HG03196 (cell line): ENCODE measurements at regions not wholly inside any gene's neighbourhood (a gene's known extent, or its start where the extent isn't known, plus 50 kb on each side); places are given as distances from the start of the nearest gene placed in this dataset.
"Not testable (repeated sequence)": the region's sequence is repeated elsewhere in the genome, so short reads cannot be mapped to it uniquely, and the experiment has no call there.

ENCODE experiments used
- ATAC-seq: cut with Tn5 transposase; IDR thresholded peaks from one replicate; pipeline ENCODE4 v1.9.1; 2021; ENCODE audit not compliant: unreplicated experiment

DNA sequence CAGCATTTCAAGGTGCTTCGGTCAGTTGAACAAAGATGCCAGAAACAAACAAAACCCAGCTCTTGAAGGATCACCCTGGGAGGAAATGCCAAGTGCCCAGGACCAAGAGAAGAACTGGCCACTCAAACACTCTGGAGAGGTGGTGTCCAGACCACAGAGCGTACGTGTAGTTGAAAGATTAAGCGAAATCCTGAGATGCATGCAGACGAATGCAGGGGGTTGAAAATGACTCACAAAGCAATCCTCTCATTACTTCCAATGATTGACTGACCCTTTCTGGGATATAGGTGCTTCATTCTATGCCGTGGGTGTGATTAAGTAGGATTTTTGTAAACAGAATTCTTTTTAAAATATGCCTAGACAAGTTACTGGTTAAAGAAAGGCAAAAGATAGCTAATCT lies 71.5 kb upstream of the ATXN1 start:
- no peak for ATAC-seq

DNA sequence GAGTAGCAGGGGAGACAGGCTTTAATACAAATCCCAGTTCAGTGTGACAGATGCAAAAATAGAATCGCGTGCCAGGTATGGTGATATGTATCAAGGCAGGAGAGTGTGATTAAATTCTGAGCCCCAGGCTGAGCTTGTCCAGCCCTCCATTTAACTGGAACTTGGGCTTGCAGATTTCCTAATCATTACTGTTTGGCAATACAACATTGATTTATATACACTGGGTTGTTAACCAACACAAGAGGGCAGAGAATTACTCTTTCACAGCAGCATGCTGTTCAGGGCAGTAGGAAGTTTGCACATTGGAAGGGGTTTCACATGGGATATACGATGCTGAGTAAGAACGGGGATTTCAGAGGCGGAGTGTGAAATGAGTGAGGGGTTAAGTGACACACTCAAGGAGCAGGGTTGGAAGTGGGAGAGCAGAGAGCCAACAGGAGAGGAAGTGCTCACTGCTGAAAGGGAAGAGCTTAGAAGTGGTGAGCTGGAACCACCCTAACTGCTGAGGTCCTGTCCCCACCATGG lies 70.8 kb upstream of the ATXN1 start:
- no peak for ATAC-seq

DNA sequence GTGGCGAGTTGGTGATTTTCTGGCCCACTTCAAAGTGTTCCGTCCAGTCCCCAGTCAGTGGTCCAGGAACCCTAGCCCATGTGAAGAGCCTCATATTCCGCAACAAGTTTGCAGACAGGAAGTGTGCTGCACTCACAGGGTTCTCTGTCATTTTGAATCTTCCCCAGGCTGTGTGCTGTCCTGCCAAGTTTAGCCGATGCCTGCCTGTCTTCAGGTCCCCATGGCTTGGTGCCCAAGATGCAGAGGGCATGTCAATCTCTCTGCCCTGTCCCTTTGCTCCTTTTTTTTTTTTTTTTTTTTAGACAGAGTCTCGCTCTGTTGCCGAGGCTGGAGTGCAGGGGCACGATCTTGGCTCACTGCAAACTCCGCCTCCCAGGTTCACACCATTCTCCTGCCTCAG lies 69.9 kb upstream of the ATXN1 start:
- no peak for ATAC-seq

DNA sequence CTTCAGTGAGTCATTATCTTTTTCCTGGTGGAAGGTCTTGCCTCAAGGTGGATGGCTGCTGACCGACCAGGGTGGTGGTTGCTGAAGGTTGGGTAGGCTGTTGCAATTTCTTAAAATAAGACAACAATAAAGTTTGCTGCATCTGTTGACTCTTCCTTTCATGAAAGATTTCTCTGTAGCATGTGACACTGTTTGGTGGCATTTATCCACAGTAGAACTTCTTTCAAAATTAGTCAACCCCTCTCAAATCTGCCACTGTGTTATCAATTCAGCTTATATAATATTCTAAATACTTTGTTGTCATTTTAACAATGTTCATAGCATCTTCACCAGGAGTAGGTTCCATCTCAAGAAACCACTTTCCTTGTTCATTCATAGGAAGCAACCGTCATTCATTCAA lies 66.8 kb upstream of the ATXN1 start:
- ATAC-seq: no peak

DNA sequence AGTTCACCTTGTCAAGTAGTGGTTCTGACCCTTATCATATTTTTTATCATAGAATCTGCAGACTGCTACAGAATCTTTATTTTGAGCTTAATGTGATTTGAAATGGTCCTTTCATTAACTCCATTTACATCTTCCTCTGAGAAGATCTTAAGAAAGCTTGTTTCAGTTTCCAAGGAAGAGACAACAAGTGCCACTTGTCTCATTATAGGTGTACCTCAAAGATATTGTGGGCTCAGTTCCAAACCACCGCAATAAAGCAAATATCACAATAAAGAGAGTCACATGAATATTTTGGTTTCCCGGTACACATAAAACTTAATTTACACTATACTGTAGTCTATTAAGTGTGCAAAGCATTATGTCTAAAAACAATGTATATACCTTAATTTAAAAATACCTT lies 66.4 kb upstream of the ATXN1 start:
- ATAC-seq: no peak

DNA sequence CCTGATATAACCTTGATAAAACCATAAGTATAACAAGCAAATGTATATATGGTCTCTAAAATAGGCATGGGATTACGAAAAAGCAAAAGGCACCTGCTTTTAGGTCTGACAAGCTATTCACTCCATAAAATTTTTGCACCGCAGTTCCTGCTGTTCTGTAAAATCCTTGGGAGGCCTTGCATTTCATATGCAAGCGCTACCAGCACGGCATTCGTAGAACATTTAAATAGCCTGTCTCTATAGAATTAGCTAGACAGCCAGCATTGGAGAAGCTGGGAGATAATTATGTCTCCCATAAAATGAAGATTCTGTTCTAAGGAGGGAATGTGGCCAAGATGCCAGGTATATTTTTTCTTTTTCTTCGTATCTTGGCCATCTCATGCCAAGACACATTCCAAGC lies 64.5 kb upstream of the ATXN1 start:
- ATAC-seq: no peak

DNA sequence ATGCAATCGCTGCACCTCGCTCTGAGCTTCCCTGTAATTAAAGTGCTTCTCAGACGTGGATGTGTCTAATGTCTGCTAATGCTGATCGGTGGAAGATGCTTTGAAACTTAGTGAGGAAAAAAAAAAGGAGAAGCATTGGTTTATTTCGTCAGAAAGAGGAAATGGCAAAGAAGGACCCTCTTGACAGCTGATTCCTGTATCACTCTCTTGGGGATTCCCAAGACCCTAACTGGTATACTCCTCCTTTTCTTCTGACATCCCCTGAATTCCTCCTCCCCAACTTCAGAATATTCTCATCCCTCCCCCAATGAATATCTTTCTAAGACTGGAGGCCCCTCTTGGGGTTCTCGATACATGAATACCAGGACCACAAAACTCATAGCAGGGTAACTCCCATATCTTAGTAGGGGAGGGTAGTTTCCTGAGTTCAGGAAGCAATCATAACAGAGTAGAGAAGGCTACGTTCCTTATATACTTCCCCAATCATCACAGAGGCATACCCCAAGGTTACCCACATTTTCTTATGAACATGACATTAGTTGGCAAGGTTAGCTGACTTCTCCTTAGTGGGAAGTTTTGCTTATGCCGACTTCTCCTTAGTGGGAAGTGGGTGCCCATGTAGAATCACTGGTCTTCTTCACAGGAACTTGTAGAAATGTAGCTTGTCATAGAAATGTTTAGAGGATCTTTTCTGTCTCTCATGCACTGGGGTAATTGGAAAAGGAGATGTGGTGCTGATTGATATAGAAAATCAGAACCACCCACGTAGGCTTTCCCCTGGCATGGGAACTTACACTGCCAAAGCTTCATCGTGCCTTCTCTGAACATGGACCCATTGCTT lies 63.8 kb upstream of the ATXN1 start:
- no peak for ATAC-seq

DNA sequence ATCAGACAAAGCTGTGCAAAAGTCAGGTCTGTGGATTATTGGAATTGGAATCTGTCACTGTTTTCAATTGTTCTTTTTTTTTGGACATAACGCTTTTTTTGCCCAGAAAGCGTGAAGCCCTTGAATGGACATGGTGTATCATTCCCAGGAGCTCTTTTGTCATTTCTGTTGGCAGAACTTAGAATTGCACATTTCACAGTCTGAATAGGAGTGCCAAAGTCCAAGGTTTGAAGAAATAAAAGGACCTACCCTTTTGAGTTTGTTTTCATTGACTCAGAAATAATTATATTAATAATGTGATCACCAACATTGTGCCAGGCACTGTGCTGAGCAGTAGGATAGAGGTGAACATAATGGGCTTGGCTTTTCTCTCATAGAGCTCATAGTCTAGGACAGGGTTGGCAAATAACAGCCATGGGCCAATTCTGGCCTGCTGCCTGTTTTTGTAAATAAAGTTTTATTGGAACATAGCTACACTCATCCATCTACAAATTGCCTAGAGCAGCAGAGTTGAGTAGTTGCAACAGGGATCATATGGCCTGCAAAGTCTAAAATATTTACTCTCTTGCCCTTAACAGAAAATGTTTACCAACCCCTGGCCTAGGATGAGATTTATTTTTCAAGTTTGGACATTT lies 62.6 kb upstream of the ATXN1 start:
- ATAC-seq: no peak

DNA sequence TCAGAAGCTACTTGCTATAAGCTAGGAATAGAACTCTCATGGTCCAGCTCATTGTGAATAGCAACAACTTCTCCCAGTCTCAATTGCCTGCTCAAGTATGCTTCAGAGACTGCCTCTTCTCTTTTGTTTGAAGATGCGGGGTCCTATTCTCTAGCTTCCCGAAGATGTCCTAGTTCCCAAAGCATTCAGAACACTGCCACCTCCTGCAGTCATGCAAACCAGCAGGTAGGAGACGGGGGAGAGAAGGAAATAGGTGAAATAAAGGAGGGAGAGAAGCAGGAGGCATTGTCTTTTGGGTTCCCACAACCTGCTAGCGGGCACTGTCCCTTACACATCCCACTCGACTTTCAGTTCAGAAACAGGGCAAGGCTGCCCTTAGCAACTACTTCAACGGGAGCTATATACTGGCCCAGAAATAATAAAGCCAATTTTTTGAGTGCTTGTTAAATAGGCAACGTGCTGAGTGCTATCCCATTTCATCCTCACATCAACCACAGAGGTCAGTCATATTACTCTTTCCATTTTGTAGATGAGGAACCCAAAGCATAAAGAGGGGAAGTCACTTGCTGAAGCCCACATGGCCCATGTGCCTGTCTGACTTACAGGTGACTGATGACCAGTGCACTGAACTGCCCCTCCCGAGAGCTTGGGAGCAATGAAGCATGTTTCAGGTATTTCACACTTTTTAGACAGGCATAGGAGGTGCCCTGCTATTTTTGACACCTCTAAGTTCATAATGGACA lies 61.9 kb upstream of the ATXN1 start:
- no peak for ATAC-seq

DNA sequence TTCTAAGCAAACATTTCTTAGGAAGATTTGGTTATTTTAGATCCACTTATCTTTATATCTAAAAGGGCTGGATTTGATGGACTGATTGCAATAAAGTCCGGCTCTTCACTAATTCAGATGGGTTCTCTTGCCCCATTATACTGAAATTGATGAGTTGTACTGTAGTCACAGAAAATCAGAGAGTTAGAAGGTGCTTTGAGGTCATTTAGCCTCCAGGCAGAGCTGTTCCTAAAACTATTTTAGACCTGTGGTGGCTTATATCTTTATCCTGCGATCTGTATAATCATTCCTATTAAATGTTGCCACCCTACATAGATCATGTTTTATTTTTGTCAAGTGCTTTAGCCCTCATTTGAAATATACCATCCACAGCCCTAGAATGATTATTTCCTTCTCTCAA lies 61.3 kb upstream of the ATXN1 start:
- ATAC-seq: no peak

DNA sequence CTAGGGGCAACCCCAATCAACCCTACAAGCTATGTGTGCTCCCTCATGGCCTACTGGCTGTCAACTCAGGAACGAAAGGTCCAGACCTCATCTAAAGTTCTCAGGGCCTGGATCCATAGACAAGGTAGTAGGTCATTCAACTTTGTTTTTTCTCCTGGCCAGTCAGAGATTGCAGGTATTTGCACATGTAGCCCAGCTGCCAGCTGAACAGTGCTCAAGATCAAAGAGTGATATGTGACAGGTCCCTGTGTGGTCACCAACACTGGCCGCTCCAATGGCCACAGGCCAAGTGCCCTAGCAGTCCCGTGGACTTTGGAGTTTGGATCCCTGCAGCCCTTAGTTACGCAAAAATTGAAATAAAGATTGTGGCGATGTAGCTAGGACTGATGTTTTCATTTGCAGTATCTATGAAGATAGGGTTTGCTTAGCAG lies 60.6 kb upstream of the ATXN1 start:
- ATAC-seq: no peak

DNA sequence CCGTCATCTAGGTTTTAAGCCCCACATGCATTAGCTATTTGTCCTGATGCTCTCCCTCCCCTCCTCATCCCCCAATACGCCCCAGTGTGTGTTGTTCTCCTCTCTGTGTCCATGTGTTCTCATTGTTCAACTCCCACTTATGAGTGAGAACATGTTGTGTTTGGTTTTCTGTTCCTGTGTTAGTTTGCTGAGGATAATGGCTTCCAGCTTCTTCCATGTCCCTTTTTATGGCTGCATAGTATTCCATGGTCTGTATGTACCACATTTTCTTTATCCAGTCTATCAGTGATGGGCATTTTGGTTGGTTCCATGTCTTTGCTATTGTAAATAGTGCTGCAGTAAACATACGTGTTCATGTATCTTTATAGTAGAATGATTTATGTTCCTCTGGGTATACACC lies 59.0 kb upstream of the ATXN1 start:
- not testable (repeated sequence) for ATAC-seq

DNA sequence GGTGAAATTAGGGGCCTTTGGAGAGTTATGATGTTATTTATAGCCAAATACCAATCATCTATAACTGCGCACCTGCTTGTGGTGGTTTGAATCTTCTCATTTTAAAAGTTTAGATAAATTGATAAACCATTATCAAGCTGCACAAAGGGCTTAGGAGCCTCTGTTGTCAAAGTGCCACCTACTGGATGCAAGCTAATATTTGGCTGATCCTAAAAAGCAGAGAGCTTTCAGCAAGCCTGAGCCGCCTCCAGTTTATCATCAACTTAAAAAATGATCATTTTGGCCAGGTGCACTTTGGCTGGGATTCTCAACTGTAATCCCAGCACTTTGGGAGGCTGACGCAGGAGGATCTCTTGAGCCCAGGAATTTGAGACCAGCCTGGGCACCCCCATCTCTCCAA lies 58.5 kb upstream of the ATXN1 start:
- ATAC-seq: no peak

DNA sequence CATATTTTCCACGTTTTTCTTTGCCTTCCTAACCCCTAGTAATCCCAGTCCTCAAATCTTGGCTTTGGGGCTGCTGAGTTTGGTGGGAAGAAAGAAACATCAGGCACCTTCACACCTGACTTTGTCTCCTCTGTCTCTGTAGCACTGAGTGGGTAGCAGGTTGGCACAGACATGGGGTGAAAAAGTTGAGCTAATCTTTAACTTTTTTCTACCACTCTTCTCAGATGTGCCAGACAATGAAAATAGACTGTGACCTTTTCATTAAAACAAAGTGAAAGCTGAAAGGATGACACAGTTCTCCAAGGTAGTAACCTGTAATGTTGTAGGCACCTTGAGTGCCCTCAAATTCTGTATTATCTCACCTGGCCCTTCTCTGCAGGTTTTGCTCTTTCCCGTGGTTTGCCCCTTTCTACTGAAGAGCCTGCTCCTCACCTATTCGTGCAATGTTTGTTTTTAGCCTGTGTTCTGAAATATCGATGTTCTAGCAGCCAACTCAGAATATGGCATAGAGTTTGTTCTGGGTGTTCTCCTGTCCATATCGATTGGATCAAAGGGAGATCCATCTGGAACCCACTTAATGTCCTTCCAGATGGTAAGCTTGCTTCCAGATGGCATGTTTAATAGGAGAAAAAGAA lies 57.8 kb upstream of the ATXN1 start:
- no peak for ATAC-seq

DNA sequence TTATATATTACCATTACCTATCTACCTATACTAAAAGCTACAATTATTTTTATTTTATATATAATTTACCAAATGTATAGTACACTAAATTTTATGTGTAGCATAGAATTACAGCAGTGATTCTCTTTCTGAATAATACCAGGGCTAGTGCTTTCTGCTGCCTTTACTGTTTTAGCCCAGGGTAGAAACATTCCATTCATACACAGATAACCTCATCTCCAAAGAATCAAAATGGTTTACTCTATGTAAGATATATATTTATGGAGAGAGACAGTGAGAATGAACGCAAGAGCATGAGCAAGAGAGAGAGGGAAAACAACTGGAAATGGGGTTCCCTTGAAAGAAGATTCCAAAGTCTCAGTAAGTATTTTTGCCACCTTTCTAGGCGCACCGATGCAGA lies 56.3 kb upstream of the ATXN1 start:
- no peak for ATAC-seq

DNA sequence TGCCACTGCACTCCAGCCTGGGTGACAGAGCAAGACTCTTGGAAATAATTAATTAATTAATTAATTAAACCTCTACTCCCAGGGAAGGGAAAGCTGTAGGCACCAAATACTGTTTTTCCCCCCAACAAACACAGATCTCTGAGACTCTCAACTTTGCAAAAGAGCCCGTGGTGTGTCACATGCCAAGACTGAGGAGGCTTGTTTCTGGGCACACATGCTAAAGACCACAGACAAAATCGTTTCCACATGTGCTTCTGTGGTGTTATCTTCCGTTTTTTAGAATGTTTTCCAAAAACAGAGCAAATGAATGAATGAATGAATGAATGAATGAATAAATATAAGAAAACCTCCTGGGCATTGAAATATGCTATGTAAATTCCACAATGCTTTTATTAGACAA lies 55.6 kb upstream of the ATXN1 start:
- no peak for ATAC-seq

DNA sequence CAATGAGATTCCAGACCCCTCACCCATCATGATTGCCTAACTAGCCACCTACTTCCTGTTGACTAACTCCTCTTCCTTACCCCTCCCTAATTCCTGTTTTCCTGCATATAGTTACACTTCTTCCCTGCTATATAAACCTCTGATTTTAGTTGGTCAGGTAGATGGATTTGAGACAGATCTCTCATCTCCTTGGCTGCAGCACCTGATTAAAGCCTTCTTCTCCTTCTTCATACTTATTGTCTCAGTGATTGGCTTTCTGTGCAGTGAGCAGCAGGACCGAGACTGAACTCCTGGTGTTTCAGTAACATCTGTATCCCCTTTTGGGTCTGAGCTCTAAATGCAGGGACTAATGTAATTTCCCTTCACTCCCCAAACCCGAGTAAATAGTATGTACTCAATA lies 51.7 kb upstream of the ATXN1 start:
- no peak for ATAC-seq

DNA sequence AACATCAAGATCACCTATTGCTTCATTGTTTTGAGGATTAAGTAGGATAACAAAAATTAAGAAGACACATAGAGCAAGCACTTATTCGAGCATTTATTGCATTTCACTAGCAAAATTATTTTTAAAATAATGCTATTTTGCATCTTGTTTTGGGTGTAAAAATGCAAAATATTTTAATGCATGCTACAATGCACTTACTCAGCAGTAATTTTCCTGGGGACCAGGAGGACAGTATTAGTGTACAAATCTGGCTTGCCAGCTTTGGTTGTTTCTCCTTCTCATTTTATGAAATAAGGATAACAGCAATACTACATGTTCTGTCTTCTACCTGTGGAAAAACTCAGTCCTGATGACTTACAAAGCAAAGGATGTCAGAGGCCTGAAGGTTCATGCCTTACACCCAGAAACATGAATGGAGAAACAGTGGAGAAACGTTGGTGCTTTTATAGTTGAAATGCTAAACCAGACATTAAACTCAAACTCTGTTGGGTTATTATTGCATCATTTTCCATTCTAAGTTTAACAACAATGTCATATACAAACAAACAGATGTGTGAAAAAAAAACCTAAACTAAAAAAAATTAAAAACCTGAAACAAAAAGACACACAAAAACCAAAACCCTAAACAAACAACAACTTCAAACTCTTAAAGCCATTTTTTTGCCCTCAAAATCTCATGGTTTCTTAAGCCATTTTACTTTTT lies 50.2 kb upstream of the ATXN1 start:
- ATAC-seq: no peak
